ENCODE measurements at regions not wholly inside any gene's neighbourhood (a gene's known extent, or its start where the extent isn't known, plus 50 kb on each side); places are given as distances from the start of the nearest gene placed in this dataset.

DNA sequence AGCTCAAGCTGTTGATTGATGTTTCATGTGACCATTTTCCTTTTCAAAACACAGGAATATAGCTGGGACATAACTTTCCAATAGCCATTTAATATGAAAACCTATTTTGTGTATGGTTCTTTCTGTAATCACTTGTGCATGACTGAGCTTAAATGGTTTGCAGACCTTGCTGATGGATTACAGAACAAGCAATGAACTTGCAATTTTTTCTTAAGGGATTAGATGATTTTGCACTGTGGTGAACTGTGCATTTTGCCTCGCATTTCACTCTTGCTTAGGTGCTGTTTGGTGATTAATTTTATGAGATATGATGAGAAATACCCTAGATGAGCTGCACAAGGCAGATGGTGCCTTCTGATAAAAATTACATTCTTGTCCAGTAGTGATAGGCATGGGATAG lies 419.0 kb upstream of the FBXO33 start:
- no peak for DNase-seq (ENCODE audit: low read depth, low spot score)
- TF ChIP-seq YY1 (IDR thresholded peaks at IDR 0.05; ENCODE audit: insufficient read depth, insufficient read length) (no peak), ZNF274 (IDR thresholded peaks at IDR 0.05; ENCODE audit: low read depth, low read length) (no peak), SUZ12 (IDR thresholded peaks at IDR 0.05; ENCODE audit: extremely low read depth, insufficient read depth, insufficient read length) (no peak)
- H3K36me3 ChIP-seq (ENCODE audit: insufficient read depth, insufficient read length, low read length): no peaks in the 10 kb centered on the region
- H3K27me3 ChIP-seq (ENCODE audit: insufficient read depth, insufficient read length): no peaks in the 10 kb centered on the region
- no peaks in the 10 kb centered on the region for H3K4me1 ChIP-seq (ENCODE audit: insufficient read depth, insufficient read length)
- H3K4me3 ChIP-seq (ENCODE audit: insufficient read length, low read depth): no peak overlapping the region
- H3K9ac ChIP-seq (ENCODE audit: insufficient read length, low read depth): no peak overlapping the region
- no peaks in the 10 kb centered on the region for H3K9me3 ChIP-seq (ENCODE audit: insufficient read depth, low read length)

DNA sequence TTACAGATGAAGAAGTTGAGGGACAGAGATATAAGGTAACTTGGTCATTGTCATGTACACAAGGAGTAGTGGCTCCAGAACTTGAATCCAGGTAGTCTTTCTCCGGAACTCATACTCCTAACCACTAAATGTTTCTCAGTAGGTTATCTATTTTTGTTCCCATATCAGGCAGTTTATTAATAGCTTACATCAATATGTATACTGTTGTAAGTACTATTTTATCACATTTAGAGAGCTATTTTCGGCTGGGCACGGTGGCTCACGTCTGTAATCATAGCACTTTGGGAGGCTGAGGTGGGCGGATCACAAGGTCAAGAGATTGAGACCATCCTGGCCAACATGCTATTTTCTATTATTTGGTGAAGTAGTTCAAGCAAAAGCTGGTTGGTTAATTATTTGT lies 415.6 kb upstream of the FBXO33 start:
- H3K4me1 ChIP-seq (ENCODE audit: insufficient read depth, insufficient read length): no peaks in the 10 kb centered on the region
- H3K27me3 ChIP-seq (ENCODE audit: insufficient read depth, insufficient read length): no peaks in the 10 kb centered on the region
- H3K9ac ChIP-seq (ENCODE audit: insufficient read length, low read depth): no peak overlapping the region
- DNase-seq (ENCODE audit: low read depth, low spot score): no peak
- TF ChIP-seq ZNF274 (IDR thresholded peaks at IDR 0.05; ENCODE audit: low read depth, low read length) (no peak), YY1 (IDR thresholded peaks at IDR 0.05; ENCODE audit: insufficient read depth, insufficient read length) (no peak), SUZ12 (IDR thresholded peaks at IDR 0.05; ENCODE audit: extremely low read depth, insufficient read depth, insufficient read length) (no peak)
- no peaks in the 10 kb centered on the region for H3K9me3 ChIP-seq (ENCODE audit: insufficient read depth, low read length)
- H3K36me3 ChIP-seq (ENCODE audit: insufficient read depth, insufficient read length, low read length): no peaks in the 10 kb centered on the region
- no peak overlapping the region for H3K4me3 ChIP-seq (ENCODE audit: insufficient read length, low read depth)

DNA sequence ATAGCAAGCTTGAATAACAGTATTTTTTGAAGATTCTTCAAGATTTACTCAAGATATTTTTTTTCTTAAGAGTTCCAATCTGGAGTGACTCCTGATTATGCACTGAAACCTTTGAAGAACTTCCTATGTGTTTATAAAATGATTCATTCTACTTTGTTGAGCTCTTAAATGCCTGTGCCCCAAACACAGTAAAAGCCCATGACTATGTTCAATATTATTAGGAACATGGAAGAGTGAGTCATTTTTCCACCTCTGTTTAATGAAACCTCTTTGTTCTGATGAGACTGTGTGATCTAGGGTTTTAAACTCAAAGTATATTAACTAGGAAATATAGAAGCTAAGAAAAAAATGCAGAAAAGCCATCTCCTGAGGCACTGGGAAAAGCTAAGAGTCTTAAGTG lies 415.0 kb upstream of the FBXO33 start:
- Histone ChIP-seq H3K4me1 (ENCODE audit: insufficient read depth, insufficient read length) (no peaks in the 10 kb centered on the region), H3K4me3 (ENCODE audit: insufficient read length, low read depth) (no peak overlapping the region), H3K27me3 (ENCODE audit: insufficient read depth, insufficient read length) (no peaks in the 10 kb centered on the region), H3K9me3 (ENCODE audit: insufficient read depth, low read length) (no peaks in the 10 kb centered on the region), H3K36me3 (ENCODE audit: insufficient read depth, insufficient read length, low read length) (no peaks in the 10 kb centered on the region), H3K9ac (ENCODE audit: insufficient read length, low read depth) (no peak overlapping the region)
- no peak for TF ChIP-seq YY1 (IDR thresholded peaks at IDR 0.05; ENCODE audit: insufficient read depth, insufficient read length)
- no peak for DNase-seq (ENCODE audit: low read depth, low spot score)

DNA sequence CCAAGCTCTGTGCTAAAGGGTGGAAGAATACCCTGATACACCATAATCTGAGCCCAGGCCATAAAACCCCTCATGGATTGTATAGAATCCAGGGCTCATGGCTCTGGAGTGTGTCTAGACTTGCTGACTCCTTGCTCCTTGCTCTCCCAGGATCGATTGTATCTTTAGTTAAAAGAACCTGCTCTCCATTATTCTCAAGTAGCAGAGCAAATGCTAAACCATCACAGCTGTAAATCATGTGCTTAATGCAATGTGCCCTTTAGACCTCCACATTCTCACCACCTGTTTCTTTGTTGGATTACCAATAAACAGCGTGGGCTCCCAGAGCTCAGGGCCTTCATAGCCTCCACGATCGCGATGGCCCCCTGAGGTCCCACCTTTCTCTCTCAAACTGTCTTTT lies 411.6 kb upstream of the FBXO33 start:
- no peaks in the 10 kb centered on the region for H3K36me3 ChIP-seq (ENCODE audit: insufficient read depth, insufficient read length, low read length)
- H3K4me1 ChIP-seq (ENCODE audit: insufficient read depth, insufficient read length): no peaks in the 10 kb centered on the region
- H3K9me3 ChIP-seq (ENCODE audit: insufficient read depth, low read length): no peaks in the 10 kb centered on the region
- TF ChIP-seq YY1 (IDR thresholded peaks at IDR 0.05; ENCODE audit: insufficient read depth, insufficient read length): no peak
- no peak for TF ChIP-seq SUZ12 (IDR thresholded peaks at IDR 0.05; ENCODE audit: extremely low read depth, insufficient read depth, insufficient read length)
- TF ChIP-seq ZNF274 (IDR thresholded peaks at IDR 0.05; ENCODE audit: low read depth, low read length): no peak
- H3K9ac ChIP-seq (ENCODE audit: insufficient read length, low read depth): no peak overlapping the region
- H3K4me3 ChIP-seq (ENCODE audit: insufficient read length, low read depth): no peak overlapping the region
- DNase-seq (ENCODE audit: low read depth, low spot score): no peak
- no peaks in the 10 kb centered on the region for H3K27me3 ChIP-seq (ENCODE audit: insufficient read depth, insufficient read length)

DNA sequence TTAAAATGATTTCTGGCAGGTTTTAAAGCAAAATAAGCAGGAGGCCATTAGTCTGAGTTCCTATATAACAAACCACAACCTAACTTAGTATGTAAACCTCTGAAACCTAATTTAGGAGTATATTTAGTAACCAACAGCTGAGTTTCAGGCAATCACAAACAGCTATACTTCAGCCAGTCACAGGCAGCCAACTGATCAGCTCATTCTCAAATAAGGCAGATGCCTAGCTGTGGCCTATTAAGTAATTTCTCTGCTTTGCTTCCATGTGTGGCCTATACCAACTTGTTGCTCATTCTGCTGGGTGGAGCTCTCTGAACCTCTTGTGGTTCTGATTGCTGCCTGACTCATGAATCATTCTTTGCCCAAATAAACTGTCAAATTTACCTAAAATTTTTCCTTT lies 408.9 kb upstream of the FBXO33 start:
- no peaks in the 10 kb centered on the region for H3K36me3 ChIP-seq (ENCODE audit: insufficient read depth, insufficient read length, low read length)
- H3K4me1 ChIP-seq (ENCODE audit: insufficient read depth, insufficient read length): no peaks in the 10 kb centered on the region
- no peak overlapping the region for H3K9ac ChIP-seq (ENCODE audit: insufficient read length, low read depth)
- H3K27me3 ChIP-seq (ENCODE audit: insufficient read depth, insufficient read length): no peaks in the 10 kb centered on the region
- TF ChIP-seq SUZ12 (IDR thresholded peaks at IDR 0.05; ENCODE audit: extremely low read depth, insufficient read depth, insufficient read length): no peak
- TF ChIP-seq ZNF274 (IDR thresholded peaks at IDR 0.05; ENCODE audit: low read depth, low read length): no peak
- TF ChIP-seq YY1 (IDR thresholded peaks at IDR 0.05; ENCODE audit: insufficient read depth, insufficient read length): no peak
- H3K9me3 ChIP-seq (ENCODE audit: insufficient read depth, low read length): no peaks in the 10 kb centered on the region
- H3K4me3 ChIP-seq (ENCODE audit: insufficient read length, low read depth): no peak overlapping the region
- no peak for DNase-seq (ENCODE audit: low read depth, low spot score)

DNA sequence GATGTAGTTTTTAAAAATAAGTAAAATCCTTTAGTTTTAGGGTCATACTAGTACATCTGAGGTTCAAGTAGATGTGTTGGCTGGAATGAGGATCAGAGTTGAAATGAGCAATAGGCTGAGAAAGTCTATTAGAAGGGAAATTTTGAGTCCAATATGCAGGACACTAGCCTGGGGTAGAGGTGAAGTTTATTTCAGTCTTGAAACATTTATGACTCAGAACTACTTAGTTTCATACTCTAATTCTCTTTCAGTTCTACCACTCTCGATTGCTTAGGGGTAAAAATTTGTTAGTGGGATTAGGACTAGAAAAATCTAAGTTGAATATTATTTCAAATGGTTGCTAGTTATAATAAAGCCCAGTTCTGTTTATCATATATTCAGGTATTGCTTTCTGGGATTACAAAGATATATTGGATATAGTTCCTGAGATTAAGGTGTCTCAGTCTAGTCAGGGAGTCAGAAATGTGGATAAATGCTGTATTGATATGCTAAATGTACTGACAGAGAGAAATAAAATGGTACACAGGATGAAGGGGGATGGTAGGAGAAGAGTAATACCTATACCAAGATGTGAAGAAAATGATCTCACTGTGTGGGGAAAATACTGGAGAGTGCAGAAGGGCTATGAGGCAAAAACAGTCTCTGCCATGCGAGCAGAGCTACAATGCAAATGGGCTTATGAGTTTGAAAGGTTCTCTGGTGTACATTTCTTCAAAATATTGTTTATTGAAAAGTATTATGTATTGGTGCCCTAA lies 395.8 kb upstream of the FBXO33 start:
- Histone ChIP-seq H3K4me3 (ENCODE audit: insufficient read length, low read depth) (no peak overlapping the region), H3K27me3 (ENCODE audit: insufficient read depth, insufficient read length) (no peaks in the 10 kb centered on the region), H3K4me1 (ENCODE audit: insufficient read depth, insufficient read length) (no peaks in the 10 kb centered on the region), H3K36me3 (ENCODE audit: insufficient read depth, insufficient read length, low read length) (no peaks in the 10 kb centered on the region), H3K9me3 (ENCODE audit: insufficient read depth, low read length) (no peaks in the 10 kb centered on the region), H3K9ac (ENCODE audit: insufficient read length, low read depth) (no peak overlapping the region)
- TF ChIP-seq SUZ12 (IDR thresholded peaks at IDR 0.05; ENCODE audit: extremely low read depth, insufficient read depth, insufficient read length): no peak
- no peak for TF ChIP-seq YY1 (IDR thresholded peaks at IDR 0.05; ENCODE audit: insufficient read depth, insufficient read length)
- TF ChIP-seq ZNF274 (IDR thresholded peaks at IDR 0.05; ENCODE audit: low read depth, low read length): no peak
- DNase-seq (ENCODE audit: low read depth, low spot score): no peak

DNA sequence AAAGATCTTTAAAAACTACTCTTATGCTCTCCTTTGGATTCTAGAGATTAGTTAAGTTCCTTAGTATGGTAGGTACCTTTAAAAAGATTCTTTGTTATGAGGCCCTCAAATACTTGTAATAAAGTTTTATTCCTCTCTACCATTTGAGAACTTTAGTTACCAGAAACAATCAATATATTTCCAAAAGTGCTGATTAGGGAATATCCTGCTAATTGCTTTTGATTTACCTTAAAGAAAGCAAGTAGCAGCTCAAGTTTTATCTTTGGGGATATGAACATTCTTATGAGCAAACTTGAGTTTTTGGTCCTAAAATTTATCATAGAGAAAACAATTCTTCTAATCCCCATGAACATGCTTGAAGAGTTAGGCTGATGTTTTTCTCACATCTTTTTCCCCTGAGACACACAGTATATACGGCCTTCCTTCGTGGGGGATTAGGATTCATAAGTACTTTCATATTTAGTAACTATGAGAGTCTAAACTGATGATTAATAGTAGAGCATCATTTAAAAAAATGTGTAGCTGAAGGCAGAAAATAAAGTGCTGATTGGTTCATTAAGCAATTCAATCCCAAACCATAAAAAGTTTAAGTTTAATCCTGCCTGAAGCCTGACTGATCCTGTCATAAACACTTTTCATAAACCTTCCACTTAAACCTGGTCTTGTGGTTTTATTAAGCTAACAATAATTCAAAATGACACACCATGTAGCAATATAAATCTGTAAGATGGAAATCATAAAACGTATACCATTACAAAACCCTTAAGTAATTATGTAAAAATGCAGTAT lies 380.5 kb upstream of the FBXO33 start:
- Histone ChIP-seq H3K27me3 (ENCODE audit: insufficient read depth, insufficient read length) (no peaks in the 10 kb centered on the region), H3K36me3 (ENCODE audit: insufficient read depth, insufficient read length, low read length) (no peaks in the 10 kb centered on the region), H3K4me1 (ENCODE audit: insufficient read depth, insufficient read length) (no peaks in the 10 kb centered on the region), H3K4me3 (ENCODE audit: insufficient read length, low read depth) (no peak overlapping the region), H3K9ac (ENCODE audit: insufficient read length, low read depth) (no peak overlapping the region), H3K9me3 (ENCODE audit: insufficient read depth, low read length) (no peaks in the 10 kb centered on the region)
- no peak for DNase-seq (ENCODE audit: low read depth, low spot score)
- no peak for TF ChIP-seq ZNF274 (IDR thresholded peaks at IDR 0.05; ENCODE audit: low read depth, low read length)
- TF ChIP-seq SUZ12 (IDR thresholded peaks at IDR 0.05; ENCODE audit: extremely low read depth, insufficient read depth, insufficient read length): no peak
- TF ChIP-seq YY1 (IDR thresholded peaks at IDR 0.05; ENCODE audit: insufficient read depth, insufficient read length): no peak
